ENCODE measurements at regions not wholly inside any gene's neighbourhood (a gene's known extent, or its start where the extent isn't known, plus 50 kb on each side); places are given as distances from the start of the nearest gene placed in this dataset.
"Not testable (repeated sequence)": the region's sequence is repeated elsewhere in the genome, so short reads cannot be mapped to it uniquely, and the experiment has no call there.

GRCh38 chr4:99733455-99733854 is 75.8 kb upstream of the C4orf54 start:
- TF ChIP-seq CTCF, POLR2A (IDR thresholded peaks at IDR 0.05): not testable (repeated sequence)
